GM18498 (cell line): ENCODE measurements at regions not wholly inside any gene's neighbourhood (a gene's known extent, or its start where the extent isn't known, plus 50 kb on each side); places are given as distances from the start of the nearest gene placed in this dataset.

Experiments
- ATAC-seq: cut with Tn5 transposase; IDR thresholded peaks from one replicate; pipeline ENCODE4 v1.9.1; 2021; ENCODE audit warnings: mild to moderate bottlenecking, moderate library complexity; ENCODE audit not compliant: unreplicated experiment

DNA sequence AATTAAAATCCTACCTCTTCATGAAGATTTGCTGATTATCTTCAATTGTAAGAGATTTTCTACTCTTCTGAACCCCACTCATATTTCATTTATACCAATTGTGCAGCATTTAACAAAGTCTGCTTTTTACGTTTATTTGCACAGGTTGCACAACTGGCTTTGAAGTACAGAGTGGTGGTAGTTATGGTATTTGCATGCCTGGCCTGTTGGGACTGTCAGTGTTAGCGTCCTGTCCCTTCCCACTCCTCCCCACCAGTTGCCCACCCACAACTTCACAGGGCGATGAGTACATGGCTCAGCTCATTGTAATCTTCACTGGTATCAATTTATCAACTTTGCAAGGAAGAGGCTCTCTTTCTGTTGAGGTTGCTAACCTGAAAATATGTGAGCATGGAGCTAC is 372.3 kb downstream of the AASDHPPT start:
- ATAC-seq: no peak

DNA sequence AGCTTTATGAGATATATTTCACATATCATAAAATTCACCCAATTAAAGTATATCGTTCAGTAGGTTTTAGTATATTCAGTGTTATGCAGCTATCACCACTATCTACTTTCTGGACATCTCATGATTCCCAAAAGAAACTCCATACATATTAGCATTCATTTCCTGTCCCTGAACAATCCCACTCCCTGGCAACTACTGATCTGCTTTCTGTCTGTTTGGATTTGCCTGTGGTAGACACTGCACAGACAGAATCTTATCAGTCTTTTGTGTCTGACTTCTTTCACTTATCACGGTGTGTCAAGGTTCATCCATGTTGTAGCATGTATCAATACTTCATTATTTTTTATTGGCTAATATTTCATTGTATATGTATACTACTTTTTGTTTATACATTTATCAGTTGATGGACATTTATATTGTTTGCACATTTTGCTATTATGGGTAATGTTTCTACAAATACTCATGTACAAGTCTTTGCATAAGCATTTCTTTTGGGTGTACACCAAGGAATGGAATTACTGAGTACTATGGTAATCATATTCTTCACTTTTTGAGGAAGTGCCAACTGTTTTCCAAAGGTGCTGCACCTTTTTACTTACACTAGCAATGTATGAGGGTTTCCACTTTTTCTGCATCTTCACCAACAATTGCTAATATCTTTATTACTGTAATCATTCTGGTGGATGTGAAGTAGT is 373.9 kb downstream of the AASDHPPT start:
- no peak for ATAC-seq

GRCh38 chr11:106456647-106457046 is 379.2 kb downstream of the AASDHPPT start:
- no peak for ATAC-seq

- ATAC-seq: no peak
Observed at GRCh38 chr11:106457727-106458126, 380.3 kb downstream of the AASDHPPT start.

GRCh38 chr11:106459135-106459534 is 381.7 kb downstream of the AASDHPPT start:
- no peak for ATAC-seq

DNA sequence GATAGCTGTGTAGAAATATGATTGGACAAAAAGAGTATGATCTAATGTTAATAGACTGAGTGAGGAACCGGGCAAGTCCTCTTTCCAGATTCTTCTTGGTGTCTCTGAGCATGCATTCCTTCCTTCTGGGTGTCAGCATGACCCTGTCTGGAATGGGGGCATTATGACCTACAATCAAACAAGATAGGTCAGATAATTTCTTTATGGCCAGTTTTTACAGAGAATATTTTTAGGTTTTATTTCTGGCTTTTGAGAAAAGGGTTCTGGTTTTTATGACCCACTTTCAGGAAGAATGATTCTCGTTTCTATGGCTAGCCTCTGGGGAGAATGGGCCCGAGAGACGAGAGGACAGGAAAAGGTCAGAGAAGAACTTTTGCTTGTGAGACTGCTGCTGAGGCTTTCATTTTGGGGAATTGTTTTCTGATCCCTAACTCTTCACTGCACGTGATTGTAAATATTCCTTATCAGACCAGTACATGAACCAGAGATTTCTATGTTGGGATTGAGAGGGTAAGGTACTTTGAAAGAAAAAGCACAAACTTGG is 383.8 kb downstream of the AASDHPPT start:
- ATAC-seq: no peak

DNA sequence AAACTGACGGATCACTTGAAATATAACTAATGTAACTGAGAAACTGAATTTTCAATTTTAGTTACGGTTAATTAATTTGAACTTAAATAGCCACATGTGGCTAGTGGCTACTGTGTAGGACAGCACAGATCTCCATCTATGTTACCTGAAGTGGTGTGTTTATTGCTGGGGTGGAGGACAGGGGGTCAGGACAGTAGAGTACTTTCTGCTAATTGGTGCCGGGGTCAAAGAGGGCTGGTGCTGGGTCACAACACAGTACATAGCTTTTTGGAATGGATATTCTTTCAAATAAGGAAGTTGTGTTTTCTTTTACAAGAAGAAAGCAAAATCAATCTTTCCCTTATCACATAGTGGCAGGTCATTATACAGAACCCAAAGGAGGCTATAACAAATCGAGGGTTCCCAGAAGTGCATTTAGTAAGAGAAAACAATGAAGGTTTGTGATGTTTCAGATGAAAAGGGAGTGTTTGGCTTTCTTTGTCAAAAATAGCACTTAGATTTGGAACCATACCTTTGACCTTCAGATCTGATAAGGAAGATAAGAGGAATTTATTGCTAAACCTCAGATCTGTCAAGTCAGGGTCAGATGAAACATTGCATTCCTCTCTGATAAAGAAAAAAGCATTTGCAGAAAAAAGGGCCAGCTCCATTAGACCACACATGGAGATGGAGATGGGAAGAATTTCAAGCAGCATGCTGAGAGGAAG is 384.5 kb downstream of the AASDHPPT start:
- ATAC-seq: no peak

DNA sequence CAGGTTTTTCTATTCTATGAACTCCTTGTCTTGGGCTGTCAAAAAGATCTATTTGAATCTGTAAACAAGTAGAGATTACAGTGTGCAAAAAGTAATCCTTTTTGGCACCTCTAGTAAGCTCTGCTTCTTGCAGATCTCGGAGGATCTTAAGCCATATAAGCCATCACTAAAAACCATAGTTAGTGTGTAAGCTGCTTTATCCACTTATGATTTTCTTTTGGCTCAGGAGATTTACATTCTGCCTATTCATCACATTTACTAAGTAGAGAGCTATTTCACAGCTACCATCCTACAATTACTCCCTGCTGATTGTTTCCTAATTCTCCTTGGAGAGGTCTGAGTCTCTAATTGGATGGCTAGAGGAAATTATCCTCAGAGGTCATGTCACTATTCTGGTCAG is 385.7 kb downstream of the AASDHPPT start:
- ATAC-seq: no peak

DNA sequence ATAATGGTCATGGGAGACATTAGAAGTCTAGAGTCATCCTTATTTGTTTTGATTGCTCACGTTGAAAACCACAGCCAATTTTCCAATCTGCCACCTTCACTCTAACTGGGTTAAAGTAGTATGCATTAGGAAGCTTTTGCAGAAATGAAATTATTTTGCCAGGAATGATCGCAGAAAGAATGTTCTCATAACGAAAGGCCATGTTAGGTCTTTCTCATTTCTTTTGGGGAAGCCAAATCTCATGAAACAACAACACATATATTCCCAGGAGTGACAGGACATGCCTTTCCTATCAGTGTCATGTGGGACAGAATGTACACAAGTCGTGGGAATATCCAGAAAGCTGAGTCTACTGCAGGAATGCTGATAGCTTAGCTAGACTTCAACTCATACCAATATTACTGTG is 386.3 kb downstream of the AASDHPPT start:
- ATAC-seq: no peak

GRCh38 chr11:106464728-106465127 is 387.3 kb downstream of the AASDHPPT start:
- no peak for ATAC-seq

DNA sequence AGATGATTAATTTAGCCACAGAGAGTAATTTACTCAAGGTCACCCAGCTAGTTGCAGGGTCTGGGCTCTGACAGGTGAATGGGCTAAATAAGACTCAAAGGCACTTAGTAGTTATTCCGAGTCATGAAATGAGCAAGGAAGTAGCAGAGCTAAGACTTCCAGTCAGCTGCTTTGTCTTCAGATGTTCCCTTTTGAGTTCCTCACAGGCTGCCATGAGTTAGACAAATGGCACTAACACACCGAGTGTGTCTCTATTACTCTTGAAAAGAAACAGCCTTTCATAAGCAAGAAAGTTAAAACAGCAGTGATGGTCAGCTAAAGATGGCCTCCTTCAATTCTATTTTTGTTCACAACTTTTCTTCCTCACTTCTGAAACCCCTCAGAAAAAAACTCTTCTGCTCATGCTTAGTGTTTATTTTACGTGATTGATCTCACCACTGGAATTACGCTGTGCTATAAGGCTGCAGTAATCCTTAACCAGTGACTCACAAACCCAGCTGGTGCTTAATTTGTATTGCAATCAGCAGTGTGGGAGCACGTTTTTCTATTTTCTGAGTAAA is 389.1 kb downstream of the AASDHPPT start:
- no peak for ATAC-seq

GRCh38 chr11:106467501-106467900 is 390.0 kb downstream of the AASDHPPT start:
- ATAC-seq: no peak

DNA sequence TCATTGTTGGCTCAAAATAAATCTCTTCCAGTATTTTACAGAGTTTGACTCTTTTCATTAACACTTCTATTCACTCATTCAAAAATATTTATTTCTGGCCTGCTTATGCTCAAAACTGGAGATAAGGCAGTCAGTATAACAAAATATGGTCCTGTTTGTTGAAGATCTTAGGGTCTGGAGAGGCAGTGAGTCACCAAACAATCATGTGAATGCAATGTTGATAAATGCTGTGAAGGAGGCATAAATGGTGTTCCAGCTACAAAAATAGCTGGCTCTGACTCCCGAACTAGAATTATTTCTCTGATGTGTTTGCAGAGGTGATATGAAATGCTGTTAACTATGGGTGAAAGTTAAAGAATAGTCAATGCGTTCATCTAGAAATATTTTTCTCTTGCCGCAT is 390.6 kb downstream of the AASDHPPT start:
- ATAC-seq: no peak

GRCh38 chr11:106468531-106468930 is 391.1 kb downstream of the AASDHPPT start:
- no peak for ATAC-seq

GRCh38 chr11:106470230-106470629 is 392.8 kb downstream of the AASDHPPT start:
- no peak for ATAC-seq

- no peak for ATAC-seq
Observed at GRCh38 chr11:106471276-106471675, 393.8 kb downstream of the AASDHPPT start.

- ATAC-seq: no peak
Observed at GRCh38 chr11:106473089-106473722, 395.7 kb downstream of the AASDHPPT start.

DNA sequence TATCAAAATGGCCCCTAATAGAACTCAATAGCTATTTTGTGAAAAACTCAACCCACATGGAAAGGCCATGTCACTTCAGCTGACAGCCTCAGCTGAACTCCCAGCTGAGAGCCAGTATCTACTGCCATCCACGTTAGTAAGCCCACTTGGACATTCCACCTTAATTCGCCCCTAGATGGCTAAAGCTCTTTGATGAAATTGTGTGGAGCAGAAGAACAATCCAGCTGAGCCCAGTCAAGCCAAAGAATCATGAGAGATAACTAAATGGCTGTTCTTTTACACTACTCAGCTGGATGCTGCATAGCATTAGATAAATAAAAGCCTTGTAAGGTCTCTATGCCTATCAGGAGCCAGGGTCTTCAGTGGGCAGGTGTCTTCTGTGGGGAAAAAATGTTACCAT is 396.8 kb downstream of the AASDHPPT start:
- no peak for ATAC-seq

DNA sequence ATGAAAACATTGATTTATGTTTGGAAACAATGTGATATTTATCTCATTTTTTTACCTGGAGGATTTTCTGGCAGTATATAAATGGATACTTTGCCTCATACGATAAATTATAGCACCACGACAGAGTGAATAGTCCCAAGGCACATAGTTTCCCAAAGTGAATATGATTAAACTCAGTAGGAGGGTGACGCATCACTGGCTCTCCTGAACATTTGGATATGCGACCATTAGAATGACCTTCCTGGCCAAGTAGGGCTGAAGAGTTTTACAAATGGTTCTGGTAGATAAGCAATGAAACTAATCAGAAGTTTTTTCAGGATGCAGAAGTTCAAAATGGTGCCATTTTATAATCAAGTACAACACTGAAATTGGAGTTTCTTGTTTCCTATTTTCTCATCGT is 397.7 kb downstream of the AASDHPPT start:
- no peak for ATAC-seq

DNA sequence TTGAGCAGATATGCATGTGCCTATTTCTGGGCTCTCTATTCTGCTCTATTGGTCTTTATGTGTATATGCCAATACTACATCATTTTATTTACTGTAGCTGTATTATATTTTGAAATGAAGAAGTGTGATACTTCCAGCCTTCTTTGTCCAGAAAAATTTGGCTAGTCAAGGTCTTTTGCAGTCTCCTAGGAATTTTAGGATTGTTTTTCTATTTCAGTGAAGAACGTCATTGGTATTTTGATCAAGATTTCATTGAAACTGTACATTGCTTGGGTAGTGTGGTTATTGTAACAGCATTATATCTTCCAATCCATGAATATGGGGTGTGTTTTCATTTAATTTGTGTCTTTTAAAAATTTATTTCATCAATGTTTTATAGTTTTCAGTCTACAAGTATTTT is 400.3 kb downstream of the AASDHPPT start:
- ATAC-seq: no peak

- no peak for ATAC-seq
Observed at GRCh38 chr11:106479646-106480045, 402.2 kb downstream of the AASDHPPT start.
